GM21526 (cell line): ENCODE measurements at regions not wholly inside any gene's neighbourhood (a gene's known extent, or its start where the extent isn't known, plus 50 kb on each side); places are given as distances from the start of the nearest gene placed in this dataset.

Experiments
- ATAC-seq: cut with Tn5 transposase; IDR thresholded peaks from one replicate; pipeline ENCODE4 v1.9.1; 2021; ENCODE audit warnings: moderate library complexity; ENCODE audit not compliant: unreplicated experiment, low FRiP score

DNA sequence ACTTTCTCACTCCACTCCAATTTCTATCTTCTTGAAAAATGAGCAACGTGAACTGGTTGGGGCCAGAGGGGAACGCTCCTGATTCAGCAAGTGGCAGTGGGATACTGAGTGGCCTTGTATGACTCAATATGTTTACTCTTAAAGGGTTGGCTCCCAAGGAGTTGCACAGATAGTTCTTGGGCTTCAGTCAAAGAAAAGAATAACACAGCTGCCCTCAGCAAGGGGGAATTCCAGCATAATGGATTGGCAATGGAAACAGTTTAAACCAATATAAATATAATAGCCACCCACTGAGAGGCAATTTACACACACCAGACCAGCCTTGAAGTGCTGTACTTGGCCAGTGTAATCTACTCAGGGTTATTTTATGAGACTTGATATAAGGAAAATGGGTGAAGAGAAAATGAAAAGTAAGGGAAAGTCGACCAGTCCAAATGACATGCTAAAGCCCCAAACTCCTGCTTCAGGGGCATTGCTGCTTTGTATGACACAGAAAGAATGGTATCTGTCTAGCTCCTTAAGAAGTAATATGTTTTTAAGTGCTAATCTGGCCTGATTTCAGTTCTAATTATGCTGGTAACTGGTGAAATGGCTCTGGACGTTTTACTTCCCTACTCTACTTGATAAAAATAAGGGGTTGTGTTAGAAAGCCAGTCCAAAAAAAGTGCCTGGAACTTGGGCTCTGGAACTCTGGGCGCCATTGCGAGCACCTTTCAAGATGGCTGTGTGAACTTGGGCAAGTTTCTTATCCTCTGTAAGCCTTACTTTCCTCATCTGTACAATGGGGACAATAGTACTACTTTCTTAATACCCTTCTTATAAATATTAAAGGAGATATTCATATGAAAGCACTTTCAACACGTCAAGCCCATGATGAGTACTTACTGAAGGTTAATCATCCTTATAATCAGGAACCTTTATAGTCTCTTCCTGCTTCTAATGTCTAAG lies 712.9 kb upstream of the MAP3K7 start:
- ATAC-seq, result no peak

DNA sequence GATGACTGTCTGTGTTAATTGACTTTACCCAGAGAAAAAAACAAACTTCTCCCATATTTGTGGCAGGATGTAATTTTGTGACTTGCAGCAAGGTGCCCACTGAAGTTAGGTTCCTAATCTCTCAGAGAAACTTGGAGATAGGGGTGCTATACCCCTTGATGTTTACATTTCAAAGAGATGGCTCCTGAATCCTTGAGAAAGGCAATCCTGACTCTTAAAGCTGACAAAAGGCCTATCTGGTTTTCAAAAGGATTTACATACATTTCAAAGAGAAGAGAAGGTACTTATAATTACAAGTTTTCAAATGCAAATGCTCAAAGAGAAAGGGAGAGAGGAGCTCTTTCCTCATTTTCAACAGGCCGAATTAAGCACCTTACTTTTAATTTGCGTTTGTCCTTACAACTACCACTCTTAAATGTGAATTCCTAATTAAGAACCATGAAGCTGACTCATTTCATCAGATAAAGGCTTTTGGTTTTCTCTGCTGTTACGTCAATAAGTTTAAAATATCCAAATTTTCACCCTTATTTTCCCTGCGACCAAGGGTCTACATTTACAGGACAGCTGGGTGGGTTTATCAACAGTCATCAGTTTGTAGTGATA lies 711.8 kb upstream of the MAP3K7 start:
- no peak for ATAC-seq

GRCh38 chr6:91293395-91293794 lies 706.5 kb upstream of the MAP3K7 start:
- no peak for ATAC-seq

GRCh38 chr6:91291071-91291470 lies 704.2 kb upstream of the MAP3K7 start:
- ATAC-seq, result no peak

- ATAC-seq, result no peak
Measured at GRCh38 chr6:91288741-91289140, 701.9 kb upstream of the MAP3K7 start.

GRCh38 chr6:91281901-91282300 lies 695.0 kb upstream of the MAP3K7 start:
- no peak for ATAC-seq

- no peak for ATAC-seq
Measured at GRCh38 chr6:91280494-91280830, 693.6 kb upstream of the MAP3K7 start.

DNA sequence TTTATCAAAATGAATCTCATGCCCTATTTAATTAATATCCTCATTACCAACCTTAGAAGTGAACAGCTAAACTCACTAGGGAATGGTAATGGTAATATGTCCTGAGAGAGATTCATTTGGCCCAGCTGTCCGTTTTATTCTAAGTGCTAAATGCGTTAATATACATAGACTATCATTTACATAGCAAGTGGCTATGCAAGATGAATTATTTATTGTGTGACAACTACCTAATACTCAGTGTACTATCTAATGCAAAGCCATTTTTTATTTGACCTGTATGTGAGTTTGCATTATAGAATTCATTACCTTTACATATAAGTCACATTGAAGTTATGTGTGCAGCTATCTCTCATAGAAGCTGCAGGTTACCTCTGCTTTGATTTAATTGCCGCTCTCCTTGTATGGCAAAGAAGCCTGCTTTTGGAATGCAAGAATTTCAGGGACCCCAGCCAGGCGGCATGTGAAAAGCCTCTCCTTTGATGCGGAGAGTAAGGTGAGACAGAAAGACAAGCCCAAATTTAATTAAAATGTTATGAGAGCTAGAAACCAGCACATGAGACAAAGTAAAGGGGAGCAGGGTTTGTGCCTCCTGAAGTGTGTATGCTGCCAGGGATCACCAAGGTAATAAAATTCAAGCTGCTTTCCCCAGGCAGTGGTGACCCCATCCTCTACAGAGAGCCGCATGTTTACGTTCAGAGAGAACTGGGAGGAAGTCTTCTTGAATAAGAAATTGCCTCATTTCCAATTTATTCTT lies 693.0 kb upstream of the MAP3K7 start:
- no peak for ATAC-seq

DNA sequence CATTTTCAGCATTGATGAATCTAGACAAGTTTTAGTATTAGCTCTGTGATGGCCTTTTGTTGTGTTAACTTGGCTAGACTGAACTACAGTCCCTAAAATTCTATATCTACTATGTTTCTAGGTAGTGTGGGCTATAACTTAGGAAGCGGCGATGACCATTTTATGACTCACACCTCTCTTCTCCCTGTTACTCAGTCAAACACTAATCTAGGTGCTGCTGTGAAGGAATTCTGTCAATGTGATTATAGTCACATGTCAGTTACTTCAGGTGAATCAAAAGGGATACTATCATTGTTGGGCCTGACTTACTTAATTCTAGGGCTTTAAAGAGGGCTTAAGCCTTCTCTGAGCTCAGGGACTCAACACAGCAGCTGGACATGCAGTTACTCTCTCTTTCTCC lies 691.5 kb upstream of the MAP3K7 start:
- no peak for ATAC-seq

DNA sequence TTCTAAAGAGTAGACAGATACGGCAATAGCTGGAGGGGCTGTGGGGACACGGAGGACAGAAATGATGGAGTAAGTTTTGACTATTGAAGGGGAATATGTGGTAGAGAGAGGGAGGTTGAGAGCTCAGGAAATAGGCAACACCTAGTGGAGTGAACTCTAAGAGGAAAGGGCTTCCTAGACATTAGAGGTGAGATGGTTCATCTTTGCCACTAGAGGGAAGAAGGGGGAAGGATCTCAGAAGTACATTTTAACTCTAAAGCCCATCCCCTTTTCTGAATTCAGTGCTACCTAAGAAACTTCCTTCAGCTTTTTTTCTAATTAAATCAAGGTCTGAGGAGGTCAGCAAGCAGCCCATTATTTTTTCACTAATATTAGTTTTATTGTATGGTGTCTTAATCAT lies 689.4 kb upstream of the MAP3K7 start:
- peak; percentile 50 for ATAC-seq

DNA sequence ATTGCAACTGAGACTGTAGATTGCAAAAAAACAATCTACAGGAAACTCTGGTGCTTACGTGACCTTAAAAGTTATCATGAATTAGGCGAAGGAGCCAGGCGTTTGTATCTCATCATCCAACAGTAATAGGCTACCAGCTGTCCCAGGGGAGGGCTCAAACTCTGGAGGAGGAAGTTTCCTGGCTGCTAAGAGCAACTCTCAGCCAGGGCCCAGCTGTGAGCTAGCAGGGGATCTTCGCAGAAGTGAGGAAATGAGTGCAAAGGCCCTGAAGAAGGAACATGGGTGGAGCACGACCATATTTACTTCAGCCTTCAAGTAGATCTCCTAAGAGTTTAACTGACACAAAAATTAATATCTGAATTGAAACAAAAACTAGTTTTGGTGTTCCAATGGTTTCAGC lies 686.9 kb upstream of the MAP3K7 start:
- no peak for ATAC-seq

- ATAC-seq, result no peak
Measured at GRCh38 chr6:91271807-91272206, 684.9 kb upstream of the MAP3K7 start.

DNA sequence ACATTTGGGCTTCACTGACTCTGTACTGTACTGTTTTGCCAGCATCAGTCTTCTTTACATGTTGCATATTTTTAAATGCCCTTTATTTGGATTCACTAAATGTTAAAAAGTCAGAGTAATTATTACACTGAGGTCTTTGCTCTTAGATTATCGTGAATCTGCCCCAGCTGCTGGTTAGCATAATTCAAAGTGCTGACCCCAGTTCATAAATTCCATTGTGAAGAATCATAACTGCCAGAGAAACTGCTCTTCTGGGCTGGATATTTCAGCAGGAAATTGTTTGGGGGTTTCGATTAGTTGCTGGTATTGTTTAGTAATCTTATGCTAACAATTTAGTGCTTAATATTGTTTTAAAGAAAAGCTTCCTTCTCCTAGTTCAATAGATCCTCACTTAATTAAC lies 682.1 kb upstream of the MAP3K7 start:
- no peak for ATAC-seq

- ATAC-seq, result no peak
Measured at GRCh38 chr6:91267246-91267645, 680.4 kb upstream of the MAP3K7 start.

DNA sequence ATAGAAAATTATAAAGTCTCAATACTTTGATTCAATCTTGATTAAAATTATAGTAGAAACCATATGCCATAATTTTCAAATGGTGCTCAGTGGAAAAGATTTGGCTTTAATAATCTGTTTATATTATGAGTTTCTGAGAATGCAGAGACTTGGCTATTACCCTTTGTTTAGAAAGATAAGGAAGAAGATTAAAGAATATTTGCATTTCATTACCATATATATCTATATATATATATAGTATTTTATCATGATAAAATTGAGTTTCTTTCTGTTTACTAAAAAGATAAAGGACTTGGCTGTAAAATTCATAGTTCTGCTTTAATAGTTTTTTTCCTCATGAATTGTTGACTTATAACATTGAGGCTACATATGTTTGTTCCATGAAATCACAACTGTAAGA lies 679.3 kb upstream of the MAP3K7 start:
- no peak for ATAC-seq

DNA sequence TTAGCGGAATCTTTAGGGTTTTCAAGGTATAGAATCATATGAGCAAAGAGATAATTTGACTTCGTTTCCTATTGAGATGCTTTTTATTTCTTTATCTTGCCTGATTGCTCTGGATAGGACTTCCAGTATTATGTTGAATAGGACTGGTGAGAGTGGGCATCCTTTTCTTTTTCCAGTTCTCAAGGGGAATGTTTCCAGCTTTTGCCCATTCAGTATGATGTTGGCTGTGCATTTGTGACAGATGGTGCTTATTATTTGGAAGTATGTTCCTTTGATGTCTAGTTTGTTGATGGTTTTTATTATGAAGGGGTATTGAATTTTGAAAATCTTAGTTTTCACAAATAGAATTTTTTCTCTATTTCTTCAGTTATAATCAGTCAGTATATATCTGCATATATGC lies 656.6 kb upstream of the MAP3K7 start:
- no peak for ATAC-seq

DNA sequence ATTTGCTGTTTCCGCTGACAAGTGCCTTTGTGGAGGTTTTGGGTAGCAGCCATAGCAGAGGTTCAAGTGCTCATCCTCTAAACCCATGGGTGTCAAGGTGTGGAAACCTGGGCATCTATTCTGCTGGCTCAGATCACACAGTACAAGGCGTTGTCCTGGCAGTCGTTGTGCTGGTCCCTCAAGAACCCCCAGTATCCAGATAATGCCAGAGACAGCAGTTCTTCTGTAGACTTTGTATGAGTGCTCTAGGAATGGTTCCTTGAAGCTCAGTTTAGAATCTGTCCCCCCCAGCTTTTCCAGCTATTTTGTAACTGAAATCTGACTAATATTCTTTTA lies 655.7 kb upstream of the MAP3K7 start:
- ATAC-seq, result no peak

DNA sequence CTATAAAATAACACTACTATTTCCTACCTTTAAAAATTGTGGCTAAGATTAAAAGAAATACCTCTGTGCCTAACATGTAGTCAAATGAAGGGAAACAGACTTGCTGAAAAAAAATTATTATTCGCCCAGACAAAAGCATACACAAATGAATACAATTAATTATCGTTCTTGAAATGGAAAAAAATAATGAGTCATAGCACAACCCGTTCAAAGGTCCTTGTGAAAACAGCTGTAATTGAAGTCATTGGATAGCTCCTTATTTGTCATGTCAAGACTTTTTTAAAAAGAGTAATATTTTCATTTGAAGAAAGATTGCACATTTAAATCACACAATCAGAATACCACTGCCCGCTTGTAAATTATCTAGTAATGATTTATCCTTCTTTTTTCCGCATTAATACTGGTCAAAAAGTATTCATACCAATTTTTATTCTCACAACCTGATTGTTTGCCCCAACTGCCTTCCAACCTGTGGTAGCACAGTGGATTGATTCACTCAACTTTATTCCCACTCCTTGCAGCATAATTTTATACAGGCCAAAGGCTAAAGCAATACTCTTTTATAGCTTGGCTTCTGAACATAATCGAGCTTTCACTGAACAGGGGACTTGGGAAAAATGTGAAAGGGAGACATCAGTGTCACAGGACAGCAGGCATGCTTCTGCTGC lies 655.2 kb upstream of the MAP3K7 start:
- ATAC-seq, result no peak

GRCh38 chr6:91240878-91241603 lies 654.2 kb upstream of the MAP3K7 start:
- ATAC-seq, result no peak

- ATAC-seq, result no peak
Measured at GRCh38 chr6:91221072-91221720, 634.3 kb upstream of the MAP3K7 start.
